PC-3 (cell line): ENCODE measurements at regions not wholly inside any gene's neighbourhood (a gene's known extent, or its start where the extent isn't known, plus 50 kb on each side); places are given as distances from the start of the nearest gene placed in this dataset.

Experiments used
- CTCF ChIP-seq: fragments of 300-600 bp; sonication (generic); conservative IDR thresholded peaks from 2 replicates; pipeline ENCODE4 v1.5.1; 2017; ENCODE audit warnings: antibody characterized with exemption, low read depth, mild to moderate bottlenecking, low read length
- EZH2 ChIP-seq: fragments of 300-600 bp; sonication (generic); IDR thresholded peaks from one replicate; pipeline ENCODE4 v1.6.1; 2017; ENCODE audit warnings: antibody characterized with exemption, mild to moderate bottlenecking, low read length; ENCODE audit not compliant: unreplicated experiment
- EZH2phosphoT487 ChIP-seq: fragments of 300-600 bp; sonication (generic); IDR thresholded peaks from 2 replicates; pipeline ENCODE4 v1.6.1; 2018; ENCODE audit warnings: mild to moderate bottlenecking, antibody characterized with exemption, low read length, borderline replicate concordance

DNA sequence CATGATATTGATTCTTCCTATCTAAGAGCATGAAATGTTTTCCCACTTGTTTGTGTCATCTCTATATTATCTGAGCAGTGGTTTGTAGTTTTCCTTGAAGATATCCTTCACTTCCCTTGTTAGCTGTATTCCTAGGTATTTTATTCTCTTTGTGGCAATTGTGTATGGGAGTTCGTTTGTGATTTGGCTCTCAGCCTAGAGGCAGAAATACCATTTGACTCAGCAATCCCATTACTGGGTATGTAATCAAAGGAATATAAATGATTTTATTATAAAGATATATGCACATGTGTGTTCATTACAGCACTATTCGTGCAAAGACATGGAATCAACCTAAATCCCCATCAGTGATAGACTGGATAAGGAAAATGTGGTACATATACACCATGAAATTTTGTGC is 172.7 kb upstream of the IL15 start:
- no peak for TF ChIP-seq EZH2
- TF ChIP-seq CTCF = no peak
- no peak for TF ChIP-seq EZH2phosphoT487
